ENCODE measurements at regions not wholly inside any gene's neighbourhood (a gene's known extent, or its start where the extent isn't known, plus 50 kb on each side); places are given as distances from the start of the nearest gene placed in this dataset.

- H3K9me2 ChIP-seq (ENCODE audit: insufficient read depth) = no peaks in the 10 kb centered on the region
- intact Hi-C loops (cut with micrococcal nuclease) = no loop called here
- CTCF ChIA-PET = no interaction called here
- H4K20me1 ChIP-seq (ENCODE audit: insufficient read depth) = no peaks in the 10 kb centered on the region
- no peaks in the 10 kb centered on the region for H3K27me3 ChIP-seq (ENCODE audit: insufficient read depth, low read length)
- POLR2A ChIA-PET = no interaction called here
- no peak overlapping the region for H3K9ac ChIP-seq (ENCODE audit: low read length)
- ATAC-seq (no peak), DNase-seq (ENCODE audit: low read depth, low spot score) (no peak)
- H3K79me2 ChIP-seq (ENCODE audit: insufficient read depth, low read length) = no peaks in the 10 kb centered on the region
- H2AFZ ChIP-seq (ENCODE audit: low read depth, low read length, poor library complexity, severe bottlenecking) = no peak overlapping the region
- no peak overlapping the region for H3K4me3 ChIP-seq (replicated peaks in 1 of 2; ENCODE audit: low read depth in 1 of 2, low read length in 2 of 2)
- H3K9me3 ChIP-seq (ENCODE audit: control insufficient read depth in 1 of 2, insufficient read depth in 1 of 2, low read depth in 1 of 2, low read length in 2 of 2) = no peaks in the 10 kb centered on the region
- no peaks in the 10 kb centered on the region for H3K4me1 ChIP-seq (ENCODE audit: control insufficient read depth in 1 of 2, insufficient read depth in 2 of 2, low read length in 2 of 2)
- no peak overlapping the region for H3K4me2 ChIP-seq (ENCODE audit: low read length)
- no peaks in the 10 kb centered on the region for H3K36me3 ChIP-seq (ENCODE audit: control insufficient read depth in 1 of 2, insufficient read depth in 2 of 2, low read length in 2 of 2)
- no peak overlapping the region for H3K27ac ChIP-seq (ENCODE audit: low read depth, low read length)
- TF ChIP-seq REST (IDR thresholded peaks at IDR 0.05; ENCODE audit: low read depth) = no peak
- TF ChIP-seq EZH2 (IDR thresholded peaks at IDR 0.05) = no peak
- TF ChIP-seq FOSL1 (IDR thresholded peaks at IDR 0.05; ENCODE audit: low read depth) = no peak
- TF ChIP-seq ZBTB33 (IDR thresholded peaks at IDR 0.05; ENCODE audit: extremely low read depth, insufficient replicate concordance, low read length) = no peak
- no peak for TF ChIP-seq MAX (IDR thresholded peaks at IDR 0.05)
- TF ChIP-seq CEBPB (IDR thresholded peaks at IDR 0.05; ENCODE audit: low read depth) = no peak
- no peak for TF ChIP-seq EGR1 (IDR thresholded peaks at IDR 0.05; ENCODE audit: low read depth)
- TF ChIP-seq RAD21 (IDR thresholded peaks at IDR 0.05; ENCODE audit: low read depth) = no peak
- TF ChIP-seq POLR2A (IDR thresholded peaks at IDR 0.05; ENCODE audit: borderline replicate concordance, extremely low read depth, insufficient read depth, insufficient read length) = no peak
- TF ChIP-seq ATF3 (IDR thresholded peaks at IDR 0.05) = no peak
- no peak for TF ChIP-seq ZFX (IDR thresholded peaks at IDR 0.05)
- TF ChIP-seq POLR2AphosphoS5 (IDR thresholded peaks at IDR 0.05; ENCODE audit: low read depth, low read length) = no peak
- TF ChIP-seq EZH2phosphoT487 (IDR thresholded peaks at IDR 0.05; ENCODE audit: borderline replicate concordance) = no peak
- TF ChIP-seq YY1 (IDR thresholded peaks at IDR 0.05; ENCODE audit: extremely low read depth, insufficient replicate concordance, low read depth, low read length) = no peak
- no peak for TF ChIP-seq SP1 (IDR thresholded peaks at IDR 0.05; ENCODE audit: low read depth)
- TF ChIP-seq ELF1 (IDR thresholded peaks at IDR 0.05; ENCODE audit: borderline replicate concordance, low read depth) = no peak
- no peak for TF ChIP-seq SRF (IDR thresholded peaks at IDR 0.05; ENCODE audit: low read depth)
- no peak for TF ChIP-seq SIN3A (IDR thresholded peaks at IDR 0.05; ENCODE audit: low read depth)
- no peak for TF ChIP-seq CTCF (IDR thresholded peaks at IDR 0.05 in 2 of 3, conservative IDR thresholded peaks at IDR 0.05 in 1 of 3; ENCODE audit: borderline replicate concordance in 1 of 3, insufficient read depth in 1 of 3, low read depth in 2 of 3, low read length in 2 of 3)
- no peak for TF ChIP-seq JUND (IDR thresholded peaks at IDR 0.05)
- BruUV-seq (replicated peaks) = no TSS peak
- RAD21 ChIA-PET (ENCODE audit: low non-redundant PET in 1 of 2, low total read pairs in 2 of 2, uncharacterized antibody in 2 of 2, unreplicated experiment in 2 of 2) = no interaction called here
Measured at GRCh38 chr6:78390066-78390465, 477.3 kb upstream of the IRAK1BP1 start.
